Ovary (tissue), 7 donors: ENCODE measurements at regions not wholly inside any gene's neighbourhood (a gene's known extent, or its start where the extent isn't known, plus 50 kb on each side); places are given as distances from the start of the nearest gene placed in this dataset.

Source experiments
- DNase-seq, 5 donors: peaks; one replicate each; pipeline ENCODE4 v3.0.0-alpha.2; 2019 to 2020
- H3K27ac ChIP-seq, 2 donors: fragments of 200-600 bp; one replicate each; pipeline versions ENCODE4 v1.5.1 to v1.8.0; 2019 to 2022
- H3K27me3 ChIP-seq: fragments of 200-600 bp; one replicate; pipeline ENCODE4 v1.8.0; 2022
- H3K36me3 ChIP-seq: fragments of 200-600 bp; sonication (generic); one replicate; pipeline ENCODE4 v1.5.1; 2019
- H3K4me1 ChIP-seq: one replicate; pipeline ENCODE4 v1.8.1; 2013; ENCODE audit warnings: mild to moderate bottlenecking, moderate library complexity; ENCODE audit not compliant: insufficient read depth
- H3K4me3 ChIP-seq: fragments of 200-600 bp; sonication (generic); one replicate; pipeline ENCODE4 v1.5.1; 2017
- H3K9me3 ChIP-seq, 2 donors: fragments of 200-600 bp in 1 of 2; sonication (generic) in 1 of 2; one replicate each; pipeline versions ENCODE4 v1.5.1 to v1.8.1; 2013 to 2019; ENCODE audit warnings: mild to moderate bottlenecking in 1 of 2, moderate library complexity in 1 of 2
- EP300 ChIP-seq: sonication (generic); formaldehyde crosslinking; IDR thresholded peaks from one replicate; pipeline ENCODE4 v1.6.1; 2017; ENCODE audit warnings: antibody characterized with exemption
- POLR2A ChIP-seq: fragments of 450-650 bp; IDR thresholded peaks from one replicate; pipeline ENCODE4 v1.6.1; 2017; ENCODE audit warnings: antibody characterized with exemption, mild to moderate bottlenecking, moderate library complexity
- WGBS, 3 donors: extraction: QIAGEN DNeasy Blood & Tissue Kit in 1 of 3; methylation state at CpG; one replicate each; pipeline versions ENCODE4 v1.1.5 to v1.1.7; 2013 to 2017; 5-methylcytosine and 5-hydroxymethylcytosine counted together
- intact Hi-C, 4 donors: fragments of 100-400 bp; cut with DNase I; formaldehyde crosslinking; loops; one replicate each; pipeline versions ENCODE4 v1.11.0 to v1.15.1; 2022 to 2023
- TF ChIP-seq, protein P1 (sequence below), 3 donors: fragments of 450-650 bp in 2 of 3; fragments of 200-600 bp in 1 of 3; IDR thresholded peaks; one replicate each; pipeline versions ENCODE4 v1.5.1 to v1.8.0; 2016 to 2022; ENCODE audit warnings: antibody characterized with exemption in 3 of 3, mild to moderate bottlenecking in 1 of 3
- donor health status: DM: no; HTN: no; CAD: no; lungs with moderate emphysema.
- donor health status: DM: no; HTN: no; CAD: no.
- donor health status: Bipolar disorder and iron deficiency.
- donor health status: DM: no; HTN: no; CAD: no.
- donor health status: DM: yes; HTN: yes; CAD: no.

- intact Hi-C loops = no loop called here
- Histone ChIP-seq H3K4me1 (peaks cover 13% of the 10 kb centered on the region), H3K4me3 (no peak overlapping the region), H3K36me3 (no peaks in the 10 kb centered on the region), H3K27me3 (no peaks in the 10 kb centered on the region), H3K9me3 (no peaks in the 10 kb centered on the region), H3K27ac (no peak overlapping the region)
- TF ChIP-seq EP300 = no peak
- DNase-seq = no peak
These were observed 217.4 kb downstream of the NMUR2 start for GRCh38 chr5:152187668-152188067.

DNA sequence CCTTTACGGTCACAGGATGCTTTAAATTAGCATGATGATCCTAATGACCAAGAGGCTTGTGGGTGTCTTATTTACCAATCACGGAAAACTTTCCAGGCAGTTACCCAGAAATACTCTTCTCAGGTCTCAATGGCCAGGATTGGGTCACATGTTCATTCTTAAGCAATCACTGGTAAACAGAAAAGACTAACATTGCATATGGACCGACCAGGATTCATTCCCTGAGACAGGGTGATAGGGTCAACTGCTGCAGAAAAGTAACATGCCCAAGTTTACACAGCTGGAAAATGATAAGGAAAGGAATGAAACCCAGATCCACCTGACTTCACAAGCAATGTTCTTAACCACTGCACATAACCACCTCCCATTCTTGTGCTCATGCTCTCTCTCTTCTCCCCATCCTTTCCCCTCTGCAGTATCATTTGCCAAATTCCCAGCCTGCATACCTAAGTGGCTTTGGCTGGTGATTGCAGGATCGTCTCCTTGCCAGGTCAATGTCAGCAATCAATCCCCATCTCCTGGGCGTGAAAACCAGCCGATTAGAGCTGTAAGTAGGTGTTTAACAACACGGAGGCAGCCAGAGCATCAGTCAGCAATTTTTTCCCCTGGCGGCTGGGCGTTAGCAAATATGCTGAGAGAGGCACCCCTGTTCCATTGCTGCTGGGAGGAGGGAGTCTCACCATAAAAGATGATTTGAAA is 219.4 kb downstream of the NMUR2 start:
- no peaks in the 10 kb centered on the region for H3K9me3 ChIP-seq
- 26 to 35% (median 29%) methylated on average over 9 of the region's 9 CpGs for WGBS, 3 donors

GRCh38 chr5:152184266-152184665 is 220.8 kb downstream of the NMUR2 start:
- peaks cover 13% of the 10 kb centered on the region for H3K4me1 ChIP-seq
- intact Hi-C loops = no loop called here
- no peak for DNase-seq
- no peak overlapping the region for H3K4me3 ChIP-seq
- H3K36me3 ChIP-seq = no peaks in the 10 kb centered on the region
- 8 to 36% (median 9%) methylated on average over 2 of the region's 2 CpGs for WGBS, 3 donors
- TF ChIP-seq, protein P1, sequence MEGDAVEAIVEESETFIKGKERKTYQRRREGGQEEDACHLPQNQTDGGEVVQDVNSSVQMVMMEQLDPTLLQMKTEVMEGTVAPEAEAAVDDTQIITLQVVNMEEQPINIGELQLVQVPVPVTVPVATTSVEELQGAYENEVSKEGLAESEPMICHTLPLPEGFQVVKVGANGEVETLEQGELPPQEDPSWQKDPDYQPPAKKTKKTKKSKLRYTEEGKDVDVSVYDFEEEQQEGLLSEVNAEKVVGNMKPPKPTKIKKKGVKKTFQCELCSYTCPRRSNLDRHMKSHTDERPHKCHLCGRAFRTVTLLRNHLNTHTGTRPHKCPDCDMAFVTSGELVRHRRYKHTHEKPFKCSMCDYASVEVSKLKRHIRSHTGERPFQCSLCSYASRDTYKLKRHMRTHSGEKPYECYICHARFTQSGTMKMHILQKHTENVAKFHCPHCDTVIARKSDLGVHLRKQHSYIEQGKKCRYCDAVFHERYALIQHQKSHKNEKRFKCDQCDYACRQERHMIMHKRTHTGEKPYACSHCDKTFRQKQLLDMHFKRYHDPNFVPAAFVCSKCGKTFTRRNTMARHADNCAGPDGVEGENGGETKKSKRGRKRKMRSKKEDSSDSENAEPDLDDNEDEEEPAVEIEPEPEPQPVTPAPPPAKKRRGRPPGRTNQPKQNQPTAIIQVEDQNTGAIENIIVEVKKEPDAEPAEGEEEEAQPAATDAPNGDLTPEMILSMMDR (IDR thresholded peaks at IDR 0.05) = no peak
- TF ChIP-seq POLR2A = no peak
- TF ChIP-seq EP300 = no peak
- H3K27ac ChIP-seq = no peak overlapping the region
- H3K27me3 ChIP-seq = no peaks in the 10 kb centered on the region
- H3K9me3 ChIP-seq = no peaks in the 10 kb centered on the region

More for the DNA sequence above, 219.4 kb downstream of the NMUR2 start:
- no peaks in the 10 kb centered on the region for H3K36me3 ChIP-seq
- DNase-seq = no peak
- TF ChIP-seq POLR2A (no peak), EP300 (no peak)
- TF ChIP-seq, protein P1 (IDR thresholded peaks at IDR 0.05) = no peak
- H3K27me3 ChIP-seq = no peaks in the 10 kb centered on the region
- intact Hi-C loops = no loop called here
- H3K27ac ChIP-seq = no peak overlapping the region
- peaks cover 13% of the 10 kb centered on the region for H3K4me1 ChIP-seq
- H3K4me3 ChIP-seq = no peak overlapping the region

DNA sequence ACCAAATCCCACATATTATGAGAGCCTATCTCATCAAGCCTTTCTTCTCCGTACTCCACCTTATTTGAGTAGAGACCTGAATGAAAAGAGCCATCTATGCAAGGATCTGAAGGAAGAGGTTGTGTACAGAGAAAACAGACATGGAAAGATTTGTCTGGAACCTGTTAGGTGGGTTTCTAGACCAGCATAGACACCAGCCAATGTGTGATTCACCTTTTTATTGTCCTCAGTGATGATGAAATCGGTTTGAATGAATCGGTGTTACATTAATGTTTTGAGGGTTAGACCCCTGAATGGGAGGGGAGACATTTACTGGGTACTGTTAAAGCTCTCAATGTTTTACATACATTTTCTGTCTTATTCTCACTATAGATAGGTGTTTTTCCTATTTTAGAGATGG is 223.6 kb downstream of the NMUR2 start:
- intact Hi-C loops = no loop called here
- TF ChIP-seq EP300 (no peak), POLR2A (no peak)
- TF ChIP-seq, protein P1 (IDR thresholded peaks at IDR 0.05) = no peak
- WGBS, 3 donors = 79 to 91% (median 91%) methylated on average over 3 of the region's 3 CpGs

DNA sequence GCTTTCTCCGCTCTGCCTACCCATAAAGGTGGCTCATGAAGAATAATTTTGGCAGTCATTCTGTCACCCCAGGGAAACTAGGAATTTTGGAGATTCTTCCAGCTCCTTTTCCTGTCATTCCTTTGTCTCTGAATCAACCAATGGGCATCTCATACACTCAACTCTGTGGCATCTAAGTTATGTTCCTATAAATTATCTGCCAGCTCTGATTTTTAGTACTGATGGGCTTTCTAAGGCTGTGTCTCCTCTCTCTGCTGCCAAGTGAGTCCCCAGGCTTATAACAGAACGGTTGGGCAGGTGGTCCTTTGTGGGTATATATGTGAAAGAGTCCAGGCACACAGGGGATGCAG is 226.8 kb downstream of the NMUR2 start:
- intact Hi-C loops = no loop called here
- Histone ChIP-seq H3K27me3 (no peaks in the 10 kb centered on the region), H3K36me3 (no peaks in the 10 kb centered on the region), H3K4me3 (no peak overlapping the region), H3K9me3 (no peaks in the 10 kb centered on the region), H3K4me1 (no peaks in the 10 kb centered on the region), H3K27ac (no peak overlapping the region)
- 48 to 87% (median 57%) methylated on average over 2 of the region's 2 CpGs for WGBS, 3 donors
- TF ChIP-seq, protein P1 (IDR thresholded peaks at IDR 0.05) = no peak
- no peak for DNase-seq

More for the DNA sequence above, 223.6 kb downstream of the NMUR2 start:
- no peak for DNase-seq
- no peaks in the 10 kb centered on the region for H3K9me3 ChIP-seq
- H3K4me1 ChIP-seq = peaks cover 11% of the 10 kb centered on the region
- no peaks in the 10 kb centered on the region for H3K36me3 ChIP-seq
- H3K4me3 ChIP-seq = no peak overlapping the region
- H3K27me3 ChIP-seq = no peaks in the 10 kb centered on the region
- no peak overlapping the region for H3K27ac ChIP-seq
